8988T (cell line): ENCODE measurements at regions not wholly inside any gene's neighbourhood (a gene's known extent, or its start where the extent isn't known, plus 50 kb on each side); places are given as distances from the start of the nearest gene placed in this dataset.
"Not testable (repeated sequence)": the region's sequence is repeated elsewhere in the genome, so short reads cannot be mapped to it uniquely, and the experiment has no call there.

Experiments used
- DNase-seq: peaks from one replicate; pipeline ENCODE4 v3.0.0; 2011

DNA sequence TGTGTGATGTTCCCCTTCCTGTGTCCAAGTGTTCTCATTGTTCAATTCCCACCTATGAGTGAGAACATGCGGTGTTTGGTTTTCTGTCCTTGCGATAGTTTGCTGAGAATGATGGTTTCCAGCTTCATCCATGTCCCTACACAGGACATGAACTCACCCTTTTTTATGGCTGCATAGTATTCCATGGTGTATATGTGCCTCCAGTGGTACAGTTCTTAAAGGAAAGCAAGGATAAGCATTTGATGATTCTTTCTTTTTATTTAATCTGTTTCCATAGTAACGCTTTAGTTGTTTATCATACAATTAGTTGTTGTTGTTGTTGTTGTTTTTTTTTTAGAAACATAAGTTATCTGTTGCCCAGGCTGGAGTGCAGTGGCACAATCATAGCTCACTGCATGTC is 133.1 kb downstream of the TSEN15 start:
- DNase-seq, result not testable (repeated sequence)

GRCh38 chr1:184185347-184185746 is 133.8 kb downstream of the TSEN15 start:
- DNase-seq, result no peak

DNA sequence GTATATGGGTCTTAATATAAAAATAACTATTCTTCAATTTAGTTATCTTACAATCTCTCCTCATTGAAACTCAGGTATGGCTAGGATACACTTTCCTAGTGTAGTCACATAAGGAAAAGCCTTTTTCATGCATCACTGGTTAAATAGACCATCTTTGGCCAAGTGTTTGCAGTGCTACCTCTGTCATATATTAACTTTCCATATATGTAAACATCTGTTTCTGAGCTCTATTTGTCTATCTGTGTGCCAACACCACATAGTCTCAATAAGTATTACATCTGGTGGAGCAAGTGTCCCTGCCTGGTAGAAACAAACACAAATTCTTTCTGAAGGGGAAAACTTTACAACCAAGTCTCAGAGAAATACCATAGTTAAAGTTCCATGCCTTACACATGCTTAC is 134.6 kb downstream of the TSEN15 start:
- DNase-seq, result no peak

DNA sequence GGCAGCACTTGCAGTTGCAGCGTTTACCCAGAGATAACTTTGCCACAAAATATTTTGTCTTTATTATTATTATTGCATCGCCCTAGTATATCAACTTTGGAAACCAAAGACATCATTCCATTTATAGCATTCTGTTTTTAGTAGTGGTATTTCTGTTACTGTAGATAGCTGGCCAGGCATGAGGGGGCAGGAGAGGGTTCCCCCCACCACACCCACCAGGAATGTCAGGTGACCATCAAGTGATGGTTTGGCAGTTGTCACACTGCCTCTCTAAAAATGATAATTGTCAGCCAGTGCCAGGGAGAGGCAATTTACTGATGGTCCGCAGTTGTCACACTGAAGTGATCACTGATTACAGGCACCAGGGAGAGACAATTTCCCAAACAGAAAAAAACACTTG is 135.6 kb downstream of the TSEN15 start:
- no peak for DNase-seq

GRCh38 chr1:184188037-184188436 is 136.5 kb downstream of the TSEN15 start:
- no peak for DNase-seq

DNA sequence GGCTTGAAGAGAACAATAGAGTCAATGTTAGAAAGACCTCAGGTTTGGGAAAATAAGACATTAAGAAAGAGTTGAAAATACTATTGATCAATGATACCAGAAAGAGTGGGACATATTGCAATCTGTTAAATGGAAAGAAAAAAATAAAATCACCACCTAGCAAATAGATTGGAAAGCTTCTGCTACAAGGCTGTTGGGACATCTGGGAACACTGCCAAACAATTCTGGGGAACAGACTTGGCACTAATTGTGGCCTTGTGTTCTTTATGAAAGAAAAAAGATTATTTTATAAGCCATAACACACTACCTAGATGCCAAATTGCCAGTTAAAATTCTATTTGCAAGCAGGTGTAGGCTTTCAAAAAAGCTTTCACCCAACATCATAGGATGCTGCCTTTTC is 137.8 kb downstream of the TSEN15 start:
- DNase-seq, result no peak

DNA sequence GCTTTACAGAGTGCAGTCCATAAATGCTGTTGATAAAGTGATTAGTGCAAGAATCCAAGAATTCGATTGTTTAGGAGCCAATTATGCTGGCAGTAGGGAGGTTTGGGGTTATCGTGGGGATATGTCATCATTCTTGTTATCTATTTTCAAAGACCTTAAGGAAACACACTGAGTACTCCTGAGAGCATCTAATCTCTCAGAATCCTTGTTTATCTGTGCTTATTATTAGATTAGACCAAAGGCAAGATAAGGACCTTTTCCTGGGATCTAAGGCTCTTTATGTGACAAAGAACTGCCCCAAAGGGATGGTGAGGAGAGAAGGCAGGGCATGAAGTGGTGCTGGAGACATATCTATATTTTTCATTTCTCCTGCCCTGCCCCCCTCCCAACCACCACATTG is 139.1 kb downstream of the TSEN15 start:
- no peak for DNase-seq

DNA sequence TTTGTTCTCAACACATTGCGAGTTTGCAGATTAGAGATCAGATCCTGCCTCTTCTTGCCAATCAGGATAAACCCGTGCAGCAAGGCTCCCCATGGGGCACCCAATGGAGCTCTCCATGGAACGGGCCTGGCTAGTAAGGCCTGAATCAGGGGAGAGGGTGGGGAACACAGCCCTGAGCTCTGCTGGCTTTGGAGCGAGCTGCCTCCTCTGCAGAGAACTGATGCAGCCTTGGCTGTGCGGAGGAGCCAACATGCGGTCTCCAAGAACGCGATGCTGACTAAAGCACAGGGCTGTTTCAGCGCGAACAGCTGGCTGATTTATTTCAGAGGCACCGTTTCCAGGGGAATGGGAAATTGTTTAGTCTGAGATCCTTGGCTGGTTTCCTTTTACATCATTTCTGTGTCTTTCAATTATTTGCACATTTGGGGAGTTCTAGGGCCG is 139.7 kb downstream of the TSEN15 start:
- no peak for DNase-seq

- no peak for DNase-seq
Observed at GRCh38 chr1:184192796-184193195, 141.3 kb downstream of the TSEN15 start.

- no peak for DNase-seq
Observed at GRCh38 chr1:184193451-184193850, 141.9 kb downstream of the TSEN15 start.

DNA sequence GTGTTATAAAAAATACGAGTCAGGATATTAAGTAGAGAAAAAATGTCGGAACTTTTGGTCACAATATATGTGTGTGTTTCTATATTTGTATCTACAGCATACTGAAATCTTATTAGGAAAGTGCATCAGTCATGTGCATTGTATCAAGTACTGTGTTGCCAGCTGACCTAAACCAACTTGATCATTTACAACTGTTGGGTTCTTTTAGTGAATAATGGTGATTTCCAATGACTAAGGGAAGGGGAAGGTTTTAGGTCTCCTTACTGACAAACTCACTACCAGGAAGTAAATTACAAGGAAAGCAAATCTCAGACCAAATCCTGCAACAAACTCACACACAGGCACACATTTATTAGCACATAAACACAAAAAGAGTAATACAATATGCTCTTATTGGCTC is 142.7 kb downstream of the TSEN15 start:
- no peak for DNase-seq

DNA sequence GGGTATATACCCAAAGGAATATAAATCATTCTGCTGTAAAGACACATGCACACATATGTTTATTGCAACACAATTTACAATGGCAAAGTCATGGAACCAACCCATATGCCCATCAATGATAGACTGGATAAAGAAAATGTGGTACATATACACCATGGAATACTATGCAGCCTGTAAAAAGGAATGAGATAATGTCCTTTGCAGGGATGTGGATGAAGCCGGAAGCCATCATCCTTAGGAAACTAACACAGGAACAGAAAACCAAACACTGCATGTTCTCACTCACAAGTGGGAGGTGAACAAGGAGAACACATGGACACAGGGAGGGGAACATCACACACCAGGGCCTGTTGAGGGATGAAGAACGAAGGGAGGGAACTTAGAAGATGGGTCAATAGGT is 144.2 kb downstream of the TSEN15 start:
- not testable (repeated sequence) for DNase-seq

- no peak for DNase-seq
Observed at GRCh38 chr1:184197831-184198230, 146.3 kb downstream of the TSEN15 start.

DNA sequence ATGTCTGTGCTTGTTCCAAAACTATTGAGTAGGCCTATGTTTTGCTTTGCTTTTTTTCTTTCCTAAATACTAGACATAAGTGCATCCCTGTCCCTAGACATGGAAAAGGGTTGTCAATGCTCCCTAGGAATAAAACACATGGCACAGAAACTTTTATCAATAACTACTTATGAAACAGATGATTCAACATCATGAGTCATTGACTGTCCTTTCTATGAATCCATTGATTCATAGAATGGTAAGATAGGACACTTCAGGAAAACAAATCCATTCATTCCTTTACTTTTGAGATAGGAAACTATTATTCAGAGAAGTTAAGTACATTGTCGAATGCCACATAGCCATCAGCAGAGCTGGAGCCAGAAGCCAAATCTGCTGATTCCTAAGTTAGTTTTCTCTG is 147.5 kb downstream of the TSEN15 start:
- DNase-seq, result no peak

GRCh38 chr1:184199438-184200085 is 148.0 kb downstream of the TSEN15 start:
- DNase-seq, result no peak

DNA sequence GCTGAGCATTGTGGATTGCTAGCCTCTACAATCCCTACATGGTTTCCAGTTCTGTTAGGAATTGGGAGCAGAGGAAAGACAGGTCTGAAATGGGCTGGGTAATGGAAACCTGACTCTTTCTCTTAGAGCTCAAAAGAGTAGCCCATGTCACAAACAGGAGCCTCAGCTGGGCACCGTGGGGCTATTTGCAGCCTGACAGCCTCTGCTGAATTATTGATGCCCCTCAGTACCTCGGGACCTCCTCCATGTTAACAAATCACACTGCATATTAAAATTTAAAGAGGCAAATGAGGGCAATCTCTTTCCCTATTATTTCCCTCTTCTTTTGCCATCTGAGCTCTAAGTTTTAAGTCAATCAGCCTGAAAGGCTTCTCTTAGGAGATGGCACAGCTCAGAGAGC is 157.1 kb downstream of the TSEN15 start:
- DNase-seq, result no peak

DNA sequence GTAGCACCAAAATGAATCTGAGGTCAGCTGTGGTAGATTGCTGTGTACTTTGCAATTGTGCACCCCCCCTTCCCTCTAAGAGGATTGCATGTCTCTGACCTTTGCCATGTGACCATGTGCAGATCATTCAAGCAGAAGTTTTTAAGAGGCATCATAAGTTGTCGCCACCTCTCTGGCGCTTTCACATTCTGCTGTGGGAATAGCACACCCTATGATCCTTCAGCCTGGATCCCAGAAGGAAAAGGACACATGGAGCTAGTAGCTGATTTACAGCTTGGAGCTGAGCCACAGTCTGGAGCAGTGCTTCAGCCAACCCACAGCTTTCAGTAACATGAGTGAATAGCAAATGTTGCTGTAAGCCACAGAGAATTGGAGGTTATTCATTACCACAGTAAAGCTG is 158.5 kb downstream of the TSEN15 start:
- DNase-seq, result no peak

GRCh38 chr1:184210862-184211261 is 159.3 kb downstream of the TSEN15 start:
- no peak for DNase-seq

GRCh38 chr1:184212649-184213314 is 161.3 kb downstream of the TSEN15 start:
- DNase-seq, result no peak

DNA sequence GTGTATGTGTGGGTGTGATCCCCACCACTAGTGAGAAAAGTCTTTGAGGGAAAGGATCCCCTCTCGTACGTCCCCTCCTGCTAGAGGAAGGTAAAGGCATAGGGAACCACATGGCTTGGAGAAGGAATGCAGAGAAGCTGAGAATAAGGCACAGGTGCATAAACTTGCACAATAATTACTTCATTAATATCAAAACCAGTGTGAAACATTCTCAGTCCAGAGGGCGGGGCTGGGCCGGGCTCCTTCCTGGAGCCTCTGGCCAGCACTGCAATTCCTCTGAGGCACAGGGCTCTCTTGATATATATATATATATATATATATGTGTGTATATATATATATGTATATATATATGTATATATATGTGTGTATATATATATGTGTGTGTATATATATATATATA is 162.6 kb downstream of the TSEN15 start:
- no peak for DNase-seq

DNA sequence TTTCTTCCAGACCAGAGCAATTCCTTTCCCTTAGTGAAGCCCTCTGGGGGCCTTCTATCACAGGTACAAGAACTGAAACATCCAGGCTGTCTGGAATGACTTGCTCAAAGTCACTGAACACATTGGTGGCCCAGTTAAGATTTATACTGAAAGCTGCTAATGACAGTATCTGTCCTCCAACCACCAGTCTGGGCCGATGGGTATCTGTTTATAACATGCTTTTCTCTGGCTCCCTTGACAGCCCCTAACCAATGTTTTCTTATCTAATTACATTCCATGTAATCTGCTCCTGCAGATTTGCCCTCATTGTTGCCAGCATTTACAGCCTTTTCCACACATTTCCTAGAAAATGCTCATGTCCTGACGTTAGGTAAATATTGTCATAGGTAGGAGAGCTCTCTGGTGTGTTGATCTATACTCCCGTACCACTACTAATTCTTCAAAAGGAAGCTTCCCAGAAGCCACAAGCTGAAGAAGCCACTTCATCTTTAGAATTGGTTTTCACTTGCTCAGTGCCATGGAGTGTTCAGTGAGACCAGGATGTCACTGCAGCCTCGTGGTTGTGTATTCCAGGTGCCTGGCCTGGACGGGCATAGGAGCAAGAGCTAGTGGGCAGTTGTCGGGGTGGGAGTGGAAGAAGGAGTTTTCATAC is 163.9 kb downstream of the TSEN15 start:
- no peak for DNase-seq

GRCh38 chr1:184218458-184219075 is 167.0 kb downstream of the TSEN15 start:
- DNase-seq, result no peak

- DNase-seq, result no peak
Observed at GRCh38 chr1:184219414-184219813, 167.4 kb upstream of the C1orf21 start.

DNA sequence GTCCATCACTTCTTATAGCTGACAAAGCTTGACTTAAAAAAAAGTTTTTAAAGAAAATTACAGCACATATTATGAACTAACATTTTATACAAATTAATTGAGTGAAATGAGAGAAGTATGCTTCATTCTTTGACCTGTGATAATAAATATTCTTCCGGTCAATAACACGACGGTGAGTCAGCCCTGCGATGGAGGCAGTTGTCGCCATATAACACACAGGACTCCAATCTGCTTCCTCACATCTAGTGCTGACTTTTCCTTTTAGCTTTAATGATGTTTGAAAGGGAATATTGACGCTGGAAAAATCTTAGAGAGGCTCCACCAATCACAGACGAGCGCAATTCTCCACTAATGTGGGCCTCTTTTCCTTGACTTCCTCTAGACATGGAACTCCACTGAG is 166.9 kb upstream of the C1orf21 start:
- no peak for DNase-seq
